GM12874 (cell line): ENCODE measurements at regions not wholly inside any gene's neighbourhood (a gene's known extent, or its start where the extent isn't known, plus 50 kb on each side); places are given as distances from the start of the nearest gene placed in this dataset.

Experiments used
- TF ChIP-seq, protein P1 (sequence below): IDR thresholded peaks from 2 replicates; pipeline ENCODE4 v1.5.1; 2011; ENCODE audit warnings: low read depth, mild to moderate bottlenecking, control low read depth, low read length, moderate library complexity; ENCODE audit not compliant: insufficient read depth

DNA sequence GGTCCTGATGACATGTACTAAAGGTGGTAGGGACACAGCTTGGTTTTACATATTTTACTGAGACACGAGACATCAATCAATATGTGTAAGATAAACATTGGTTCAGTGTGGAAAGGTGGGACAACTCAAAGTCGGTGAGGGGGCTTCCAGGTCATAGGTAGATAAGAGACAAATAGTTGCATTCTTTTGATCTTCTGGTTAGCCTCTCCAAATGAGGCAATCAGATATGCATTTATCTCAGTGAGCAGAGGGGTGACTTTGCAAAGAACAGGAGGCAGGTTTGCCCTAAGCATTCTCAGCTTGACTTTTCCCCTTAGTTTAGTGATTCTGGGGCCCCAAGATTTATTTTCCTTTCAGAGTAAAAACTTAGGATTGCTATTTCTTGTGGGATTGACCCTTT is 706.9 kb downstream of the GLUD2 start:
- TF ChIP-seq, protein P1, sequence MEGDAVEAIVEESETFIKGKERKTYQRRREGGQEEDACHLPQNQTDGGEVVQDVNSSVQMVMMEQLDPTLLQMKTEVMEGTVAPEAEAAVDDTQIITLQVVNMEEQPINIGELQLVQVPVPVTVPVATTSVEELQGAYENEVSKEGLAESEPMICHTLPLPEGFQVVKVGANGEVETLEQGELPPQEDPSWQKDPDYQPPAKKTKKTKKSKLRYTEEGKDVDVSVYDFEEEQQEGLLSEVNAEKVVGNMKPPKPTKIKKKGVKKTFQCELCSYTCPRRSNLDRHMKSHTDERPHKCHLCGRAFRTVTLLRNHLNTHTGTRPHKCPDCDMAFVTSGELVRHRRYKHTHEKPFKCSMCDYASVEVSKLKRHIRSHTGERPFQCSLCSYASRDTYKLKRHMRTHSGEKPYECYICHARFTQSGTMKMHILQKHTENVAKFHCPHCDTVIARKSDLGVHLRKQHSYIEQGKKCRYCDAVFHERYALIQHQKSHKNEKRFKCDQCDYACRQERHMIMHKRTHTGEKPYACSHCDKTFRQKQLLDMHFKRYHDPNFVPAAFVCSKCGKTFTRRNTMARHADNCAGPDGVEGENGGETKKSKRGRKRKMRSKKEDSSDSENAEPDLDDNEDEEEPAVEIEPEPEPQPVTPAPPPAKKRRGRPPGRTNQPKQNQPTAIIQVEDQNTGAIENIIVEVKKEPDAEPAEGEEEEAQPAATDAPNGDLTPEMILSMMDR: no peak

- TF ChIP-seq, protein P1: no peak
These were observed 708.1 kb downstream of the GLUD2 start for GRCh38 chrX:121755541-121755940.

DNA sequence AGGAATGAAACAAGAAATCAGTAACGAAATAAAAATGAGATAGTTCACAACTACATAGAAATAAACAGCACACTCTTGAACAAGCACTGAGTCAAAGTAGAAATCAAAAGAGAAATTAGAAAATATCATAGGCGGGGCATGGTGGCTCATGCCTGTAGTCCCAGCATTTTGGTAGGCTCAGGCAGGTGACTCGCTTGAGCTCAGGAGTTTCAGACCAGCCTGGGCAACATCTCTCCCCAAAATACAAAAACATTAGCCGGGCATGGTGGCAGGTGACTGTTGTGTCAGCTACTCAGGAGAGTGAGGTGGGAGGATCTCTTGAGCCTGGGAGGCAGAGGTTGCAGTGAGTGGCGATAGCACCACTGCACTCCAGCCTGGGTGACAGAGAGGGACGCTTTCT is 714.4 kb downstream of the GLUD2 start:
- TF ChIP-seq, protein P1: no peak

- TF ChIP-seq, protein P1: no peak
These were observed 716.3 kb downstream of the GLUD2 start for GRCh38 chrX:121763671-121764070.

DNA sequence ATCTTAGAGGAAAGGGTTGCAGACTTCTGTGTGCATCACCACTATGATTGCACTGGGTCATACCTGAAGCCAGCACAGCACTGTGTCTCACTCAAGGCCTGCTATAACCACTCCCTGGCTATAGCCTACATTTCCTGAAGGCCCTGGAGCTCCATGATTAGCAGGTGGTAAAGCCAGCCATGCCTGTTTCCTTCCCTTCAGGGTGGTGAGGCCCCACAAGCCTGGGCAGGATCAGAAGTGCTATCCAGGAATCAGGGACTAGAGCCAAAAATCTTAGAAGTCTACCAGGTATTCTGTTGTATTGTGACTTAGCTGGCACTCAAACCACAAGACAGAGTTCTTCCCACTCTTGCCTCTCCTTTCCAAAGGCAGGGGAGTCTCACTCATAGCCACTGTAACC is 734.6 kb downstream of the GLUD2 start:
- TF ChIP-seq, protein P1: no peak

- TF ChIP-seq, protein P1: no peak
These were observed 735.1 kb downstream of the GLUD2 start for GRCh38 chrX:121782544-121782943.

- TF ChIP-seq, protein P1: no peak
These were observed 735.6 kb downstream of the GLUD2 start for GRCh38 chrX:121782976-121783375.
